Glomerular endothelial cell (primary cell): ENCODE measurements at regions not wholly inside any gene's neighbourhood (a gene's known extent, or its start where the extent isn't known, plus 50 kb on each side); places are given as distances from the start of the nearest gene placed in this dataset.
"Not testable (repeated sequence)": the region's sequence is repeated elsewhere in the genome, so short reads cannot be mapped to it uniquely, and the experiment has no call there.

Experiments
- DNase-seq: peaks from one replicate; pipeline ENCODE4 v3.0.0-alpha.2; 2011; ENCODE audit warnings: low read depth, low spot score; ENCODE audit errors: extremely low read depth

DNA sequence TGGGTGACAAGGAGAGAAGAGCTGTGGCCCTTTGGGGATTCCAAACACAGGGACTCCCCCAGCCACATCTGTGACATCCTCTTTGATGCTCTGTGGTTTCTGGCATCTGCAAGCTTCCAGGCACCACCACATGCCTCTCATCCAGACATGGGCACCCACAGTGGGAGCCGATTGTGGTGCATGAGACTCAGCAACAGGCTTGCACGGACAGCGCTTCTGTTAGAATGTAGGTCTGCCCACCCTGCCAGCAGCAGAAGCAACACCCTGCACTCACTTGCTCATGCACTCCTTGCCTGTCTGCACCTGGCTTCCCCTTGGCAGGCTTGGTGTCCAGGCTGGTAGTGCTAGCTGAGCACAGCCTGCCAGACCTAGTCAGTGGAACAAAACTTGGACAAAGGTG lies 735.0 kb upstream of the ZWINT start:
- DNase-seq, result no peak

DNA sequence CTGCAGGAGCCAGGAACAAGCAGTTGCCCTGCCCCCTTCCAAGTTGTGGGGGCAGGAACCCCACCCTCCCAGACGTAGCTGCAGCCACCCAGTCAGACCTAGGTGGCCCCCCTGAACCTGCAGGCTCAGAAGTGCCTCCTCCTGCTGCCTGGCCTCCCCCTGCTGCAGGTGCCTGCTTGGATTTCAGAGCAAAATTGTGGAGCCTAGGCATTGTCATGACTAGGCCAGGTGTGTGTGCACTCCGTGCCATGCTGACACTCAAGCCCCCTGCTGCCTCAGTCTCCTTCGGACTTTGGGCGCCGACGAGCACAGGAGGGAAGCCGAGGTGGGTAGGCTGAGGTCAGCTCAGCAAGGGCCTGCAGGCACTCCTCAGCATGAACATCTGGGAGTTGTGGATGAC lies 733.9 kb upstream of the ZWINT start:
- no peak for DNase-seq

DNA sequence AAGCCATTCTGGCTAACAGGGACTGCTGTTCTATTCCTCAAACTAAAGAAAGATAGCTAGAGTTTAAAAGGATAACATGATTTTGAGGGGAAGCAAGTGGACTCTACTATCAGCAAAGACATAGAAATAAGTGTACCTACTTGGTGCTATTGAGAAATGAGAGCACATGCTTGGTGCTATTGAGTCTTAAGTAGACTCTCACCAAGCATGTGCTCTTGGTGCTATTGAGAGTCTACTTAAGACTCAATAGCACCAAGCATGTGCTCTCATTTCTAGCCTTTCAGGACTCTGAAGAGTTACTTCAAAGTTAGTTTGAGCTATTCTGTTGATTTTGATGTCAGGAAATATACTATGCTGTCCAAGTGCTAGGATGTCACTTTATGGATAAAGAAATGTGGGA lies 733.0 kb upstream of the ZWINT start:
- no peak for DNase-seq

DNA sequence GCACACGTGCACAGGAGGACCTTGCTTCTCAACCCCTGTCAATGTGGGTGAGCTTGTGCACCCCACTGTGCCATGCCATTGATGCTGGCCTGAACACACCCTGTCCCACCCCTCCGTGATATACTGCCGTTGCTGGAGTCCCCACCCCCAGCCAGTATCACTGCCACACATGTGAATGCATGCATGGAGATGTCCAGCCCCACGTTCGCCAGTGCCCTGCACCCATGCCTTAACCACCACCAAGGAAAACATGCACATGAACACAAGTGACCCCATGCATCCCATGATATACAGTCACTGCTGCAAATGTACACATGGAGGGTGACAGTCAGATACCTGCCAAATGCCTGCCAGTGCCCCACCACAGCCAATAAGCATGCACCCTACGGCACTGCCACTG lies 692.5 kb upstream of the ZWINT start:
- DNase-seq, result no peak

DNA sequence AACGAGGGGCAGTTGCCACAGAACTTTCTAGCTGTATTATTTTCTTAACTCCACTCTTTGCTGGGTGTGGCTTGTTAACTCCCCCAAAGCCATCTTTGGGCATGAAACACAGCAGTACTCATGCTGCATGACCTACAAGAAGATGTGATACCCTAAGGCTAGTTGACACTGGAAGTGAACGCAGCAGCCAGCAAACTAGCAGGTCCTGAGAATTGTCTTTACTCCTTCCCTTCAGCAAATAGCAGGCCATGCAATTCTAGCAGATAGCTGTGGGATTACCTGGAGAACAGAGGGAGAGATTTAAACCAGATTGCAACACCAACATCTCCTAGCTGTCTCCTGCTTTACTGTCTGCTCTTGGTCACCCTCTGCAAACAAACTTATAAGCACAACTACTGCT lies 688.0 kb upstream of the ZWINT start:
- no peak for DNase-seq

DNA sequence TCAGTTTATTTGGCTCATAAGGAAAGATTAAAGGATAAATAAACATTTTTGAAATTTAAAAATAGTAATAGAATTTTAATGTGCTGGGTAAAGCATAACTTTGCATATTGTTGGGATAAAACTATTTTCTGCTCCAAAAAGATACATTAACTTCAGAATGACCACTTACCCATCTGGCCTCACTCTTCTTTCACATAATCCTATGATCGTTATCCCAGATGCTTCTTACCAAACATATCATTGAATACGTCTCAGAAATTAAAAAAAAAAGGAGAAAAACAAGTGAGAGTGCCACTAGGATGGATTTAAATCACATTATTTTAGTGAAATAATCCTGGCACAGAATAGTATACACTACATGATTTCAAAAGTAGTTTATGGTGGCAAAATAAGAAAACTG lies 677.5 kb upstream of the ZWINT start:
- no peak for DNase-seq

DNA sequence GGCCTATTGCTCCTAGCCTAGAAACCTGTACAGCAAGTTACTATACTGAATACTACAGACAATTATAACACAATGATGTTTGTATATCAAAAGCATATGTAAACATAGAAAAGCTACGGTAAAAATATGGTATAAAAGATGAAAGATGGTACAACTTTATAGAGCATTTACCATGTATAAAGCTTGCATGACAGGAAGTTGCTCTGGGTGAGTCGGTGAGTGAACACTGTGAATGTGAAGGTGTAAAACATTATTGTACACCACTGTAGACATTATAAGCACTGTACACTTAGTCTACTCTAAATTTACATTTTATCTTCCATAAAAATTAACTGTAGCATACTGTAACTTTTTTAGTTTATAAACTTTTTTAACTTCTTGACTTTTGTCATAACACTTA lies 674.3 kb upstream of the ZWINT start:
- no peak for DNase-seq

DNA sequence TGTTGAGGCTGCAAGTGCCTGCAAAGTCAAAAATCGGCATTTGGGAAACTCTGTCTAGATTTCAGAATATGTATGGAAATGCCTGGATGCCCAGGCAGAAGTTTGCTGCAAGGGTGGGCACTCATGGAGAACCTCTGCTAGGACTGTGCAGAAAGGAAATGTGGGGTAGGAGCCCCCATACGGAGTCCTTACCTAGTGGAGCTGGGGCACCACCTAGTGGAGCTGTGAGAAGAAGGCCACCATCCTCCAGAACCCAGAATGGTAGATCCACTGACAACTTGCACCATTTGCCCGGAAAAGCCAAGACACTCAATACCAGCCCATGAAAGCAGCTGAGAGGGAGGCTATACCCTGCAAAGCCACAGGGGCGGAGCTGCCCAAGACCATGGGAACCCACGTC lies 671.2 kb upstream of the ZWINT start:
- DNase-seq, result not testable (repeated sequence)

DNA sequence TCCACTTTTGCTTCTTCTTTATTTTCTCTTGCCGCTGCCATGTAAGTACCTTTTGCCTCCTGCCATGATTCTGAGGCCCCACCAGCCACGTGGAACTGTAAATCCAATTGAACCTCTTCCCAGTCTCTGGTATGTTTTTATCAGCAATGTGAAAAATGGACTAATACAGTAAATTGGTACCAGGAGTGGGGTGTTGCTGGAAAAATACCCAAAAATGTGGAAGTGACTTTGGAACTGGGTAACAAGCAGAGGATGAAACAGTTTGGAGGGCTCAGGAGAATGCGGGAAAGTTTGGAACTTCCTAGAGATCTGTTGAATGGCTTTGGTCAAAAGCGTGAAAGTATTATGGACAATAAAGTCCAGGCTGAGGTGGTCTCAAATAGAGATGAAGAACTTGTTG lies 670.3 kb upstream of the ZWINT start:
- no peak for DNase-seq

DNA sequence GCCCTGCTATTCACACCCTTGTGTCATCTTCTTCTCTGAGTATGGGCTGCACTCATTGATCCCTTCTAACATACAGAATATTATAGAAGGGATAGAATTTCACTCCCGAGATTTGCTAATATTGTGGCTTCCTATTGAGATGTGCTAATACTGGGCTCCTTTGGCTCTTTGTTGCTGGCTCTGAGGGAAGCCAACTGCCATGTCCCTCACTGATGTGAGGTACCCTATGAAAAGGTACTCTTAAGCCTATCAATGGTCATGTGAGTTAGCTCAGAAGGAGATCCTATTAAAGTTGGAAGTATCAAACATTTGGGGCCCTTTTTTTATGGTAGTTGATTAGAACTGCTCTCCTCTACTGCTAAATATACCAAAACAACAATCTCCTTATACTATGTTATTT lies 665.2 kb upstream of the ZWINT start:
- DNase-seq, result no peak

DNA sequence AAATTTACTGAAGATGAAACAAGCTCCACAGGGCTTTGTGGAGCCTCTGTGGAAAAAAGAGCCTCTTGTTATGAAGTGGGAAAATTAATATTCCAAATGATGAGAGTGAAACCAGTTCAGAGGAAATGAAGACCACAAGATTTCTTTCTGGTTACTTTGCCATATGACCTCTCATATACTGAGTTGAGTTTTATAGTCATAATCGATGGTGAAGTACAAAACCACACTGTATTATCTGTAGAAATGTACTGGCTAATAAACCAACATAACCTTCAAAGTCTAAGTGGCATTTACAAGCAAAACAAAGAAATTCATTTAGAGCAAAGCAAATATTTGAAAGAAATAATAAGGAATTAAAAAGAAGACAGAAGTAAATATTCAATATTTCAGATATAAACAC lies 662.6 kb upstream of the ZWINT start:
- DNase-seq, result no peak

DNA sequence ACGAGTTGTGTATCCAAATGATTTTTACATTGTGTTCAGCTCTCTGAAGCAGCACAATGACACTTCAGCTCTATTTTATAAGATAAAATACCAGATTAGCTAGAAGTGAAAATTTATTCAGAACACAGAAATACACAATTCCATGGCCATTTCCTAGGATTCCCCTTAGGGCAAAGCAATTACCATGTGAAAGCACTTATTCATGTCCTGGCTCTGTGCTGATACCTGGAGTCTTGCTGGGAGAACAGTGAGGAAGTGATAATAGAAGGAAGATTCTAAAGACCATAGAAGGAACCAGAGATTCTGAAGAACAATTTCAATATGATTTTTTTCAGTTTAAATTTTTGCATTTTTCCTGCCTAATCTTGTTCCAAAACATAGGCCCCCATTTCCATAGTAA lies 657.4 kb upstream of the ZWINT start:
- DNase-seq, result no peak

DNA sequence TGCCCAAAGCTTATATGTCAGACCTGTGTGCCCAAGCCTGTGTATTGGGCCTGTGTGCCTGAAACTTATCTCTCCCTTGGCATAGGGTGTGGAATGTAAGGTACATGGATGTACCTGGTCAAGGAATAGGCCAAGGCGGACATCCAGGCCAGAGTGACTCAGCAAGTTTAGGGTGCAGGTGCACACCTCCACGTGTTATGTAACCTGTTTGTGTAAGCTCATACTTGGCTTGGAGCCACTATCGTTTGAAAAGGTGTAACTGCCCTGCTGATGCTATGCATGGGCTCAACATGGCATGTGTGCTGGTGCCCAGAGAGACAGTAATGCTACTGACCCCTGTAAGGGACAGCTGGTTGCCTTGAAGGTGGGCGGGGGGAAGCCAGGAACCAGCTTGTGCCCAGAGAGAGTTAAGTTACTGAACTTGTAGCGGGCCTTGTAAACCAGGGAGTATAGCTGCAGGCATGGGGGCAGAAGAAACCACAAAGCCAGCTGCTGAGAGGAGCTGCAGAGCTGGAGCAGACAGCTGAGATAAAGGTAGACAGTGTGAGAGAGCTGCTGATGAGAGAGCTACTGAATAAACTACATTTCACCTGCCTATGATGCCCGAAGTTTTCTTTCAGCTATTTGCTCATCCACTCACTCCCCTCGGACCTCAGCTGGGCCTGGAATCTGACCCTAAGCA lies 656.4 kb upstream of the ZWINT start:
- no peak for DNase-seq

DNA sequence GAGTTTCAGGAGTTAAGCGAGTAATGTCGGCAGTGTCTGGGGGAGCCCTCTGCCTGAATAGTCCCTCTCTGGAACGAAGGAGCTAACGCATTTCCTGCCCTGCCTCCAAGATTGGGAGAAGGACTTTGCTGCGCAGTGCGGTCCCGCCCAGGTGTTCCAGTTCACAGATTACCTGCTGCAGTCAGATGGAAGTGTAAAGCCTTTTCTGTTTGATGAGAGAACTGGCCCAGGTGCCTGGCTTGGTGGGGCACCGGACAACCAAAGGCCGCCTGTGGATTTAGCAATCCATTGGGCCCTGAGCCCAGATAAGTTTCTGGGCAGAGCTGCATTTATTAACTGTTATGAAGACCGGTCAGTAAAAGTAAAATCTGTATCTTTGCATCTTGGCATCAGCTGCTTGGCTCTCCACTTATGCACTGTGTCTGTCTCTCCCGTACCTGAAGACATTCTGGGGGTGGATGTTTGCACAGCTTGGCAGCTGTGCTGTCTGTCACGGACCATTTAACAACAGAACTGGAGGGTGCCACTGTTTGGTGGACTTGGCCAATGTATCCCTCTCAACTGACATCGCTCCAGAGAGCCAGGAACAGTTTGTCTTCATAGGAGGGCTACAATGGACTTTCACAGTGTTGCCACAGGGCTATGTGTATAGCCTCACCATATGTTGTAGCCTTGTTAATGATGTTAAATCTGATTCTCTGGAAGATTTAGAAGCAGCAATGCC lies 654.7 kb upstream of the ZWINT start:
- DNase-seq, result no peak

DNA sequence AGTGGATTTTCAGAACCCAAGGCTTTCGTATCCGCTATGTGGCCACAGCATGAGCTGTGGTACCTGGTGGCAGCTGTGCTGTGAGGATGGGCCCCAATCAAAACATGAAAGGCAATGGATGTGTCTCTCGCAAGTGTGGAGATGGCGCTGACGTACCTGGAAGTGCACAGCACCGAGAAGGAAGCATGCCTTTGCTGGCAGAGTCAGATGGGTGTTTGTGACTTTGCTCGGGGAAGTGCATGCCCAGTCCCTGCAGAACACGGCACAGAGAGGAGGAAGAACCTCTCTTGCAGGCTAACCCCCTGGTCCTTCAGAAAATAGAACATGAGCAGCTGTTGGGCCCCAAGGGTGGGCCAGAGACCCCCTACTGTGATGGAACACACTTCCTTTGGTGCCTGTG lies 654.1 kb upstream of the ZWINT start:
- no peak for DNase-seq

DNA sequence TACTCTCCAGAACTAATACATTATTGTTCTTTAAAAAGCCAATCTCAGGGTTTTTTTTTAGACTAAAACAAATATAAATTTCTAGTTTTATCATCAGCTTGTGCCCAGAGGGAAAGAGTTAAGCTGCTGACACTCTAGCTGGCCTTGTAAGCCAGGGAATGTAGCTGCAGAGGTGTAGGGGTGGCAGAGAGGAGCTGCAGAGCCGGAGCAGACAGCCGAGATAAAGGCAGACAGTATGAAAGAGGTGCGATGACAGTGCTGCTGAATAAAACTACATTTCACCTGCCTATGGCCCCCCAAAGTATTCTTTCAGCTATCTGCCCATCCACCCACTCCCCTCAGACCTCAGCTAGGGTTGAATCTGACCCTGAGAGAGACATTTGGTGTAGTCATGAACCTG lies 653.7 kb upstream of the ZWINT start:
- DNase-seq, result no peak

DNA sequence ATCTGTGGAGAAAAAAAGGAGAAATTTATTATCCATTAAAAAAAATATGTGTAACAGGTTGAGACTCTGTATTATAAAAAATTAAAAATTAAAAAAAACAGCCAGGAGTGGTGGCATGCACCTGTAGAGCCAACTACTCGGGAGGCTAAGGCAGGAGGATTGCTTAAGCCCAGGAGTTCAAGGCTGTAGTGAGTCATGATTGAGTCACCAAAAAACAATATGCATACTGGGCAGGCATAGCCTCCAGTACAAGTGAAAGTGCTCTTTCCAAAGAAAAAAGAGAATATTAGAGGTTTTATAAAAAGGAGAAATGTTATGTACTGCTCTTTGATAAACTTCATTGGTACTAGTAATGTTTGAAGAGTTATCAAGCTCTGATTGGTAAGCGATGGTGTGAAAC lies 647.1 kb upstream of the ZWINT start:
- DNase-seq, result no peak

DNA sequence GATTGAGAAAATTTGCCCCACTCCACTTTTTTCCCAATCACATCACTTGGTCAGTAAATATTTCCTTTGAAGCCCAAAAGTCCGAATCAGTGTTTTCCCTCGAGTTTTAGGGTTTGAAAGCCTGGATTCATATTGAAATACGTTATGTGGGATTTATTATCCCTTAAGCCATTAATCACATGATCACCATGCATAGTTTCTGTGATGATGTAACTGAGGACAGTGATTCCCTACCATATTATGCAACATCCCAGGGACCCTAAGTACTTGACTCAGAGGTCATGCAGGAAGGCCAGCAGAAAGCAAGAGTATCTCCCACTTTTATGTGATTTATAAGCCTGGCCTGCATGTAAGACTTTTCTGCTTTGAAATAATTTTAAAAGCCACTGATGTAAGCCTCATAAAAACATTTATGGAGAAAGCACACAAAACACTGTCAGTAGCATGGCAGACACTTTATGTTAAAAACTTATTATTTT lies 630.6 kb upstream of the ZWINT start:
- no peak for DNase-seq

DNA sequence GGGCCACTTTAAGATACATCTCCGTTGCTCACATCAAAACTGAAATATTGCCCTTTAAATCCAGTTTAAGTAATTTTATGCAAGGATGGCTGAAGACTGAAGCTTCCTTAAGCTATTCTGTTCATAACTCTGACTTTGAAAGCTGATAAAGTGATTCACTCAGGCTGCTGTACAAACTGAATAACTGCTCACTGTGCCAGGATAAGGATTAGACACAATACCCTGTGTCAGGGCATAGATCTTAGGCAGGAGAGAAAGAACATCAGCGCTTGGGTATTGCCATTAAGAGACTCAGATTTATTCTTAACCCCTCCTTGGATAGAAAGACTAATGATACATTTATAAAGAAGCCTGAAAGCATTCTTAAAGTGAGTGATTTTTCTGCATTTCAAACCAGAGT lies 614.5 kb upstream of the ZWINT start:
- no peak for DNase-seq

DNA sequence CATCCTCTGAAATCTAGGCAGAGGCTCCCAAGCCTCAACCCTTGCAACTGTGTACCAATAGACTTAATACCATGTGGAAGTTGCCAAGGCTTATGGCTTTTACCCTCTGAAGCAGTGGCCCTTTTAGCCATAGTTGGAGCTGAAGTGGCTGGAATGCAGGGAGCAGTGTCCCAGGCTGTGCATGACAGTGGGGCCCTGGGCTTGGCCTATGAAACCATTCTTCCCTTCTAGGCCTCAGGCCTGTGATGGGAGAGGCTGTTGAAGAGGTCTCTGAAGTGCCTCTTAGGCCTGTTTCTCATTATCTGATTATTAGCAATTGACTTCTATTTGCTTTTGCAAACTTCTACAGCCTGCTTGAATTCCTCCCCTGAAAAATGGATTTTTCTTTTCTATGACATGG lies 612.7 kb upstream of the ZWINT start:
- DNase-seq, result no peak

DNA sequence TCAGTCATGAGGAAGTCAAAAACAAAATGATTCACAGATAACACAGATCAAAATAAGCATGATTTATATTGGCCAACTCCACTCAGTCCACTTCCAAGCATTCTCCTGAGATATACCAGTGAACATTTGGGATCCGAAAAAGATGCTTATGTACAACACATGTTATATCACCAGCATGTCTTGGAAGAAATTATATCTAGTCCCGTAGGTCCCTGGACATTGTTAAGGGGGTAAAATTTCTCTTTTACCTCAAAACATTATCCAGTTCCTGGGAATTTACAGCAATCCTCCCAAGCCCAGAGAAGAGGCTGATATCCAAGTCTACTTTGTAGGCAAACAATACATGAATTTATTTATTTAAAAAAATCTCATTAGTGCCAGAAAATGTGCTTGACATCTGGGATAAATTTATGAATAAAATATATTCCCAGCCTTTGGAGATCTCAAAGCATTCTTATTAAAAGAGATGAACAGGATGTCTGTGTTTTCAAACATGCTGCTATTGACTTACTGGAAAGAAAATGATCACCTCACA lies 582.2 kb upstream of the ZWINT start:
- DNase-seq, result no peak

DNA sequence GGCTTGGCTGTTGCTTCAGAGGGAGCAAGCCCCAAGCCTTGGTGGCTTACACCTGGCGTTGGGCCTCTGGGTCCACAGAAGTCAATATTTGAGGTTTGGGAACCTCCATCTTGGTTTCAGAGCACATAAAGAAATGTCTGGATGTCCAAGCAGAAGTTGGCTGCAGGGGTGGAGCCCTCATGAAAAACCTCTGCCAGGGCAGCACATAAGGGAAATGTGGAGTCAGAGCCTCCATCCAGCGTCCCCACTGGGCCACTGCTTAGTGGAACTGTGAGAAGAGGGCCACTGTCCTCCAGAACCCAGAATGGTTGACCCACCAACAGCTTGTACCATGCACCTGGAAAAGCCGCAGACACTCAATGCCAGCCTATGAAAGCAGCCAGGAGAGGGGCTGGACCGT lies 573.5 kb upstream of the ZWINT start:
- DNase-seq, result no peak
